CD4-positive, CD25-positive, alpha-beta regulatory T cell (primary cell): ENCODE measurements at regions not wholly inside any gene's neighbourhood (a gene's known extent, or its start where the extent isn't known, plus 50 kb on each side); places are given as distances from the start of the nearest gene placed in this dataset.
"Not testable (repeated sequence)": the region's sequence is repeated elsewhere in the genome, so short reads cannot be mapped to it uniquely, and the experiment has no call there.

Experiments
- ATAC-seq, 2 donors: fragments of 150-1000 bp; cut with Tn5 transposase; one replicate each; pipeline ENCODE4 v1.10.0; 2021; ENCODE audit warnings: low read depth in 2 of 2, moderate number of reproducible peaks in 2 of 2, moderate library complexity in 1 of 2
- DNase-seq, 3 donors: peaks; one replicate each; pipeline versions ENCODE4 v3.0.0 to v3.0.0-alpha.2; 2012 to 2022; ENCODE audit warnings: mixed read lengths in 1 of 3
- H3K27ac ChIP-seq: one replicate; pipeline ENCODE4 v1.7.0; 2013; ENCODE audit warnings: mild to moderate bottlenecking, low read length; ENCODE audit not compliant: insufficient read depth, poor library complexity, severe bottlenecking
- H3K27me3 ChIP-seq: one replicate; pipeline ENCODE4 v1.7.0; 2013; ENCODE audit warnings: low read length; ENCODE audit not compliant: control insufficient read depth, insufficient read depth
- H3K36me3 ChIP-seq: one replicate; pipeline ENCODE4 v1.7.0; 2013; ENCODE audit warnings: mild to moderate bottlenecking, low read length, moderate library complexity; ENCODE audit not compliant: control insufficient read depth, insufficient read depth
- H3K4me1 ChIP-seq: 2 replicates; pipeline ENCODE4 v1.7.0; 2013; ENCODE audit warnings: mild to moderate bottlenecking, low read length; ENCODE audit not compliant: insufficient read depth, control insufficient read depth, poor library complexity, severe bottlenecking
- H3K4me3 ChIP-seq: one replicate; pipeline ENCODE4 v1.7.0; 2013; ENCODE audit warnings: low read depth, mild to moderate bottlenecking, low read length, moderate library complexity
- H3K9me3 ChIP-seq, 2 experiments: 1 replicate in 1 of 2; 2 replicates in 1 of 2; pipeline ENCODE4 v1.7.0; 2013; ENCODE audit warnings: low read length in 2 of 2, mild to moderate bottlenecking in 1 of 2, moderate library complexity in 1 of 2; ENCODE audit not compliant: control insufficient read depth in 2 of 2
- H3K27ac Mint-ChIP-seq, 3 donors: one replicate each; pipeline ENCODE4 v1.8.0; 2020 to 2022; ENCODE audit warnings: mild to moderate bottlenecking in 3 of 3, mixed read lengths in 3 of 3, moderate library complexity in 2 of 3
- H3K27me3 Mint-ChIP-seq: one replicate; pipeline ENCODE4 v1.8.0; 2022; ENCODE audit warnings: mild to moderate bottlenecking, mixed read lengths
- H3K36me3 Mint-ChIP-seq: one replicate; pipeline ENCODE4 v1.8.0; 2020; ENCODE audit warnings: mixed read lengths
- H3K4me1 Mint-ChIP-seq, 4 donors: one replicate each; pipeline ENCODE4 v1.8.0; 2020 to 2022; ENCODE audit warnings: mixed read lengths in 4 of 4, mild to moderate bottlenecking in 1 of 4
- H3K4me3 Mint-ChIP-seq, 4 donors: one replicate each; pipeline ENCODE4 v1.8.0; 2020 to 2022; ENCODE audit warnings: mild to moderate bottlenecking in 4 of 4, mixed read lengths in 4 of 4, moderate library complexity in 3 of 4
- H3K9me3 Mint-ChIP-seq, 7 donors: one replicate each; pipeline ENCODE4 v1.8.0; 2020 to 2022; ENCODE audit warnings: mixed read lengths in 7 of 7, mild to moderate bottlenecking in 3 of 7, moderate library complexity in 2 of 7

- no peaks in the 10 kb centered on the region for H3K4me1 Mint-ChIP-seq
- Histone ChIP-seq H3K4me3 (no peak overlapping the region), H3K27me3 (no peaks in the 10 kb centered on the region), H3K27ac (no peak overlapping the region), H3K36me3 (no peaks in the 10 kb centered on the region), H3K9me3 (no peaks in the 10 kb centered on the region), H3K4me1 (no peaks in the 10 kb centered on the region)
- H3K27me3 Mint-ChIP-seq: no peaks in the 10 kb centered on the region
- H3K27ac Mint-ChIP-seq: no peak overlapping the region
- peaks cover 0 to 6% (median 0%) of the 10 kb centered on the region in 7 donors for H3K9me3 Mint-ChIP-seq
- H3K36me3 Mint-ChIP-seq: no peaks in the 10 kb centered on the region
- DNase-seq: no peak
- no peak for ATAC-seq
- no peak overlapping the region for H3K4me3 Mint-ChIP-seq
Measured at GRCh38 chr3:144963810-144964209, 992.2 kb downstream of the DIPK2A start.

- Mint-ChIP-seq H3K4me1 (no peaks in the 10 kb centered on the region), H3K9me3 (peaks cover 0 to 1% (median 0%) of the 10 kb centered on the region in 7 donors), H3K4me3 (no peak overlapping the region), H3K27me3 (no peaks in the 10 kb centered on the region), H3K36me3 (no peaks in the 10 kb centered on the region), H3K27ac (no peak overlapping the region)
- DNase-seq (no peak), ATAC-seq (no peak)
- Histone ChIP-seq H3K36me3 (no peaks in the 10 kb centered on the region), H3K27ac (no peak overlapping the region), H3K9me3 (no peaks in the 10 kb centered on the region), H3K4me1 (no peaks in the 10 kb centered on the region), H3K27me3 (no peaks in the 10 kb centered on the region), H3K4me3 (no peak overlapping the region)
Measured at GRCh38 chr3:144966560-144966959, 994.9 kb downstream of the DIPK2A start.

- no peak overlapping the region for H3K4me3 Mint-ChIP-seq
- Histone ChIP-seq H3K27me3 (no peaks in the 10 kb centered on the region), H3K27ac (no peak overlapping the region), H3K4me3 (no peak overlapping the region), H3K36me3 (no peaks in the 10 kb centered on the region), H3K9me3 (no peaks in the 10 kb centered on the region), H3K4me1 (no peaks in the 10 kb centered on the region)
- DNase-seq (no peak), ATAC-seq (no peak)
- H3K4me1 Mint-ChIP-seq: no peaks in the 10 kb centered on the region
- no peak overlapping the region for H3K27ac Mint-ChIP-seq
- H3K27me3 Mint-ChIP-seq: no peaks in the 10 kb centered on the region
- no peaks in the 10 kb centered on the region for H3K36me3 Mint-ChIP-seq
- H3K9me3 Mint-ChIP-seq: peaks cover 0 to 6% (median 2%) of the 10 kb centered on the region in 7 donors
Measured at GRCh38 chr3:144968750-144969350, 997.2 kb downstream of the DIPK2A start.

GRCh38 chr3:144984481-144984880, 1012.9 kb downstream of the DIPK2A start:
- not testable (repeated sequence) for H3K27me3 Mint-ChIP-seq, H3K4me3 ChIP-seq, H3K4me3 Mint-ChIP-seq, H3K4me1 Mint-ChIP-seq, DNase-seq, ATAC-seq, H3K27ac Mint-ChIP-seq, H3K9me3 ChIP-seq, H3K27ac ChIP-seq, H3K4me1 ChIP-seq, H3K36me3 Mint-ChIP-seq, H3K36me3 ChIP-seq, H3K27me3 ChIP-seq
- H3K9me3 Mint-ChIP-seq: peaks cover 0 to 31% (median 3%) of the 10 kb centered on the region in 7 donors

GRCh38 chr3:144989807-144990206, 1018.2 kb downstream of the DIPK2A start:
- DNase-seq: no peak
- Mint-ChIP-seq H3K4me3 (no peak overlapping the region), H3K36me3 (no peaks in the 10 kb centered on the region), H3K4me1 (no peaks in the 10 kb centered on the region), H3K9me3 (peaks cover 0 to 22% (median 3%) of the 10 kb centered on the region in 7 donors), H3K27me3 (no peaks in the 10 kb centered on the region), H3K27ac (no peak overlapping the region)
- H3K9me3 ChIP-seq: no peaks in the 10 kb centered on the region
- no peaks in the 10 kb centered on the region for H3K36me3 ChIP-seq
- H3K4me3 ChIP-seq: no peak overlapping the region
- ATAC-seq: no peak
- no peaks in the 10 kb centered on the region for H3K4me1 ChIP-seq
- no peaks in the 10 kb centered on the region for H3K27me3 ChIP-seq
- no peak overlapping the region for H3K27ac ChIP-seq

- no peak for ATAC-seq
Measured at GRCh38 chr3:144995856-144996255, 1024.2 kb downstream of the DIPK2A start.

GRCh38 chr3:145005427-145005826, 1033.8 kb downstream of the DIPK2A start:
- no peaks in the 10 kb centered on the region for H3K27me3 ChIP-seq
- H3K4me1 Mint-ChIP-seq: no peaks in the 10 kb centered on the region
- no peak overlapping the region for H3K4me3 ChIP-seq
- no peak overlapping the region for H3K4me3 Mint-ChIP-seq
- ATAC-seq (no peak), DNase-seq (no peak)
- H3K27me3 Mint-ChIP-seq: no peaks in the 10 kb centered on the region
- H3K36me3 Mint-ChIP-seq: no peaks in the 10 kb centered on the region
- peaks cover 0 to 5% of the 10 kb centered on the region in 2 experiments for H3K9me3 ChIP-seq
- H3K4me1 ChIP-seq: no peaks in the 10 kb centered on the region
- H3K36me3 ChIP-seq: no peaks in the 10 kb centered on the region
- no peak overlapping the region for H3K27ac ChIP-seq
- peaks cover 0 to 13% (median 4%) of the 10 kb centered on the region in 7 donors for H3K9me3 Mint-ChIP-seq
- H3K27ac Mint-ChIP-seq: no peak overlapping the region

More at GRCh38 chr3:144995856-144996255, 1024.2 kb downstream of the DIPK2A start:
- Mint-ChIP-seq H3K4me1 (no peaks in the 10 kb centered on the region), H3K36me3 (no peaks in the 10 kb centered on the region), H3K4me3 (no peak overlapping the region), H3K27ac (no peak overlapping the region), H3K9me3 (peaks cover 2 to 16% (median 5%) of the 10 kb centered on the region in 7 donors), H3K27me3 (no peaks in the 10 kb centered on the region)
- no peaks in the 10 kb centered on the region for H3K9me3 ChIP-seq
- no peak for DNase-seq
- H3K27ac ChIP-seq: no peak overlapping the region
- no peaks in the 10 kb centered on the region for H3K36me3 ChIP-seq
- H3K4me1 ChIP-seq: no peaks in the 10 kb centered on the region
- no peak overlapping the region for H3K4me3 ChIP-seq
- no peaks in the 10 kb centered on the region for H3K27me3 ChIP-seq

GRCh38 chr3:145006271-145006670, 1034.6 kb downstream of the DIPK2A start:
- Mint-ChIP-seq H3K27ac (no peak overlapping the region), H3K27me3 (no peaks in the 10 kb centered on the region), H3K4me1 (no peaks in the 10 kb centered on the region), H3K4me3 (no peak overlapping the region), H3K9me3 (peaks cover 0 to 11% (median 3%) of the 10 kb centered on the region in 7 donors), H3K36me3 (no peaks in the 10 kb centered on the region)
- ATAC-seq (no peak), DNase-seq (no peak)
- no peaks in the 10 kb centered on the region for H3K27me3 ChIP-seq
- H3K36me3 ChIP-seq: no peaks in the 10 kb centered on the region
- H3K4me3 ChIP-seq: no peak overlapping the region
- peaks cover 0 to 3% of the 10 kb centered on the region in 2 experiments for H3K9me3 ChIP-seq
- H3K4me1 ChIP-seq: no peaks in the 10 kb centered on the region
- H3K27ac ChIP-seq: no peak overlapping the region
